ENCODE measurements at regions not wholly inside any gene's neighbourhood (a gene's known extent, or its start where the extent isn't known, plus 50 kb on each side); places are given as distances from the start of the nearest gene placed in this dataset.

- TF ChIP-seq POLR2A (IDR thresholded peaks at IDR 0.05; ENCODE audit: low read depth) (no peak), CTCF (IDR thresholded peaks at IDR 0.05) (peak in 1 of 3 experiments; percentile 40), EP300 (IDR thresholded peaks at IDR 0.05) (no peak)
These were observed 288.4 kb downstream of the SNX13 start for GRCh38 chr7:17651863-17652385.

Measured in esophagus muscularis mucosa (tissue), 4 donors.